T1000 (cell line): ENCODE measurements at regions not wholly inside any gene's neighbourhood (a gene's known extent, or its start where the extent isn't known, plus 50 kb on each side); places are given as distances from the start of the nearest gene placed in this dataset.
"Not testable (repeated sequence)": the region's sequence is repeated elsewhere in the genome, so short reads cannot be mapped to it uniquely, and the experiment has no call there.

Experiments
- DNase-seq: peaks from one replicate; lab custom pipeline; 2025; ENCODE audit warnings: mixed read lengths; lab: John Stamatoyannopoulos, UW

DNA sequence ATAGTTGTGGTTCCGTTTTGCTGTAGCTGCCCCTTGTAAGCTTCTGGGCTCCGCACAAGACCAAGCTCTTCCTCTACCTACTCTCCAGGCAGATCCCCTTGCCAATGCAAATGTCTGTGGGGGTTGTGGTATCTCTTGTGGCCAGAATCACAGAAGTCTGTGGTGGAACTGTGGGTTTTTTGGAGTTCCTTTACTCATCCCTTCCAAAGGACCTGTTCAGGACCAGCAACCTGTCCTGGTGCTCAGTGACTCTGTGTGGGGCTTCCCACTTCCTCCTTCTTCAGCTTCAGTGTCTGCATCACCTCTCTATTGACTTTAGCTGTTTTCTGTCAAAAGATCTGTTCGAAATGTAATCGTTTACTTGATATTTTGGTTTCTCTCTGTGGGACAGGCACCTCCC lies 441.3 kb upstream of the ADAMTSL1 start:
- DNase-seq = no peak

DNA sequence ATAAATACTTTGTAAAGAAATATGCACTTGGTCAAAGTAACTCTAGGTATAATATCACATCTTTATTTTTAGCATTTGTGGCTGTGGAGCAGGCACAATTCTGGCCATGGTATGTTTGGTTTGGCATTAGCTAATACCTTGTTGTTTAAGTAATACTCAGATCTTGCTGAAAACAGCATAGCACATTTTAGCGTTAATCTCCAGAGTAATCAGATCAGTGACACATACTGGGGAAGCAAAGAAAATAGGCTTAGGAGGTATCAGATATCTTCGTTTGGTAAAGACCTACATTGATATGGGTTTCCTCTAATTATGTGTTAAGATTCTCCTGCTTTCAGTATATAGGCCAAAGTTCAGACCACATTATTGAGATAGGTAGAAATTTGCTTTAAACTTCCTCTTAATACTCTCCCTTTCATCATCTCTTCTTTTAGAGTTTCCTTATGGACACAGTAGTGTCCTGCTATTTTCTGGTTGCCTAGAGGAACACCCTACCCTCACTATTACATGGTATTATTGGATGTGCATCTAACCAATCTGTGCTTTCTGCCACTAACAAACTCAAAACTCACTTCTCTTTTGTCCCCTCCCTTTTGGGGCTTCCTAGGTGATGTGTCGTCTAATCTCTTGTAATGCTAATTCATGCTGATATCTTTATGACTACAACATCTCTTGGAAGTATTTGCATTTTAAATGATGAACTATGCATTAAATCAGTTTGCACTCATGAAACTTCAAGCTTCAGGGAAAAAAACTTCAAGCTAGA lies 437.3 kb upstream of the ADAMTSL1 start:
- DNase-seq = no peak

DNA sequence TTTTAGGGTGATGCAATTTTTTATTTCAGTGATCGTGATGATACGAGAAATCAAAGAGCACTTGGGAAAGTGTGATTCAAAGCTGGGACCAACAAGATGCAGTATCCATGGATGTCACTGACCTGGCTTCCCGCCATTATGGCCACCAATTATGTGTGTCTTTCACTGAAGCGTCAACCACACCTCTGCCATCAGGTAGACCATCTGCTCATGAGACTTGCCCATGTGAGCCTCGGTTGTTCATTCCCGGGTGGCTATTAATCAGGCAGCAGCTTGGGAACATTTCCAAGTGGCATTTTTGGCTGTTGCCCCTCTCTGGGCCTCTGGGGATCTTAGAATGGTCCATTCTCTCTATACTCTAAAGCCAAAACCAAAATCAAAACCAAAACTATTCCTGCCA lies 436.0 kb upstream of the ADAMTSL1 start:
- no peak for DNase-seq

- no peak for DNase-seq
These were observed 433.6 kb upstream of the ADAMTSL1 start for GRCh38 chr9:18040327-18040726.

DNA sequence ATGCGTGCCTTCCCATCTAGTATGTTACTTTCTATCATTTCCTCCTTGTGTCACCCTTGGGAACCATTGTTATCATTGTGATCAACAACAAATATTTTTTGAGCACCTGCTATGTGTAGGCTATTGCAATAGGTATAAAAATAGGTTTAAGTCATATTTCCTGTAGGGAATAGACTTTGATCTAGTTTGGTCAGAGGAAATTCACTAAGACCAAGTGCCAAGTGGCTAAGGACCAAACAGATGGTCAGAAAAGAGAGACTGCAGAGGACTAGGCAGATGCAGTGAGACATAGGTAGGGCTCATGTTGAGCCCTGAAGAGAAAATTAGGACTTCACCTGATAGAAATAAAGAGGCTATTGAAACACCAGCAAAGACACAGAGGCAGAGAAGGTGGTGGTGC lies 430.0 kb upstream of the ADAMTSL1 start:
- DNase-seq = no peak

DNA sequence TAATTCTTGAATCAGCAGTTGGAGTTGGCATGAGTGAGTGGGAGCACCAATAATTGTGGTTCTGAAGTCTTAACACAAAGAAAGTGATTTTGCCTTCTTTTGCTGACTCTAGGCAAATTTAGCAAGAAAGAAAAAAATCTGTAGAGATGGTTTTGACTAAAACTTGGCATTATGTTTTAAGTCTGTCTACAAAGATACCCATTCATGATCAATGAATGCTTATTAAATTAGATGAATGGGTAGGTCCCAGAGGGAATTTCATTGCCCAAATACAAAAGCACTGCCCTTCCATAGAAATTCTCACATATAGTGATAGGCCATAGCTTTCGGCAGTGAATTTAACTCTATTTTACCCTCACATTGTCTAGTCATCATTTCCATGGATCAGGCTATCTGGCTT lies 428.6 kb upstream of the ADAMTSL1 start:
- no peak for DNase-seq

DNA sequence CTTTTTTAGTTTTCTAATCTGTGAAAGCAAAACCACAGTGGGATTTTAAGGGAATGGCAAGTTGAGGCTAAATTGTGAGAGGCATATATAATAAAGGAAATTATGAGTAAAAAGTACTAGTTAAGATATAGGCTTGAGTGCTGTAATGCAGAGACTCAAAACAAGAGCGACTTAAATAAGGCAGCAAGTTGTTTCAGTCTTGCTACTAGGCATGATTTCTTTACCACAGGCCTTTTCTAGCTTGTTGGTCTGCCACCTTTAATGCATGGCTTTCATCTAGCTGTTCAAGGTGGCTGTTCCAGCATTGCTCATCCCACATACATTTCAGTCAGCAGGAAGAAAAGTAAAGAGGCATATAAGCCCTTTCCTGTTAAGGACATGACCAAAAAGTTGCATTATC lies 427.9 kb upstream of the ADAMTSL1 start:
- DNase-seq = no peak

DNA sequence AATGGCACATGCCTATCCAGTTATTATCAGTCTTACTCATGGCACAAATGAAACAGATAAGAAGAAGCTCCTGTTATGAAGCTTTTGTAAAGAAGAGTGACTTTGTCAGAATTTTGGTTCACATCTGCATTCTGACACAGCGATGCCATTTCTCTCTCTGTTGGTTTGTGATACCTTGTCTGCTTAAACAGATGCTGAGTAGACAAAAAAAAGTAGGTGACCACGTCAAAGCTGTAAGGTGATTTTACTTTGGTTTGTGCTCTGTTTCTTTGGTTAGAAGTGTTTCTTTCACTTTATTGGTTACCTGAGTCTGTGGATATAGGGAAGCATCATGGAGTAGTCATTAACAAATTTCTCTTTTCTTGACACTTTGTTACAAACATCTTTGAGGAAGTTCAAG lies 422.3 kb upstream of the ADAMTSL1 start:
- DNase-seq = no peak

- no peak for DNase-seq
These were observed 421.9 kb upstream of the ADAMTSL1 start for GRCh38 chr9:18052060-18052459.

DNA sequence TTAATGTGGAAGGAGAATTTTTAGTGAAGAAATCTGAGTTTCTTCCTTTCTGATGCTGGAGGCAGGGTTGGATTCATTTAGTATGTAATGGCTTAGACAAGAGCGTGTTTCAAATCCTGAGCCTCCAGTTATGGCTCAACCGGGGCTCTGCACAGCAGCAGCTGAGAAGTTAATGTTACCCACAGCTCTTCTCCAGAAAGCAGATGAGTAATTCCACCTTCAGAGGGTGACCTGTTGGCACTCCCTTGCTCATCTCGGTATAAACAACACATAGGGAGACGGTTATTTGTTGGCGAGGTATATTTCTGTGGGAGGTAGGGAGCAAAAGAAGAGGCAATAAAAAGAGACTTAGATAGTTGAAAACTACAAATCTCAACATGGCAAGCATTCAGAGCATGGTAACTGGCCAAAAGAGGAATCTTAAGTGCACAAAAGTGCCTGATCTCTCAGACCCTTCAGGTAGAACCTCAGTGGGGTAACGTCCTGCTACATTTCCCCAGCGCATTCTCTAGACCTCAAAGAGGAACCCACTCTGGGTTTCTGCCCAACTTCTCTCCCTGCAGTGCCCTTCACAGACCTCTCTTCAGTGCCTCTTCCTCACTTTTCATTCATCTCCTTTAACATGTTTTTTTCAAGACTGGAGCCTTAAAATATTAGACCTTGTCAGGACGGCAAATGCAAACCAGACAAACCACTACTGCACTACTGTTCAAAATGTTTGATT lies 417.5 kb upstream of the ADAMTSL1 start:
- DNase-seq = no peak

GRCh38 chr9:18056993-18057369 lies 417.0 kb upstream of the ADAMTSL1 start:
- no peak for DNase-seq

DNA sequence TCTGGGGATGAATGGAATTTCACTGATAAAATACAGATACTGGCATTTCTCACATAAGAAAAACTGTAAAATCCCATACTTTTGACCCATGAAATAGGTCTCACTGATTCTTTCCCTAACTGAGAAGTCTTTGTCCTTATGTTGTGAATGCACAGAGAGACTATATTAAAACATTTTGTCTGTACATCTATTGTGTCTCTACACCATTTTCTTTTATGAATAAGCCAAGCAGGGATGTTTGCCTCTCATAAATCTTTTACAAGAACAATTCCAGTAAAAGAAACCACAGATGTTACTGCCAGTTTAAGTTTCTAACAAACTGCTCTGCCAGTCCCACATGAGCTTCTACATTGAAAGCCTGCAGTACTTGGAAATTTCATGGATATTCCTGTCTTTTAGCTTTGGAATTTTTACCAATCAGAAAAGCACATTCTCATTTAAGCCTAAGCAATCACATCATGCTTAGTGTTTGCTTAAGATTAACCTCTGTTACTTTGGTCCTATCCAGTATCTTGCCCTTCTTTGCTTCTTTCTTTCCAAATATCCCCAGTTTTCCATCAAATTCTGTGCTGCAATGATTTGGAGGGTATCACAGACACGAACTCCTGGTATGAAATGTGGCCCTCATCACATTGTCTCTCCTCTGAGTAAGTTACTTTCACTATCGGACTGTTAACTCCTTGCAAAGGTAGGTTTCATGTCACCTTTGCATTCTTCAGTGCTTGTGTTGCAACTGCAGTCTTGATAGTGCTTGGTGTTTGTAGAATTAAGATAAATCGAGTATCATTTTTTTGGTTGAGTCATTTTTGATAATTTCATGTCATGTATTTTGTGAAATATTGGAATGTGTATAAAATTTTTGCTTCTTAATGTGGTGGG lies 415.1 kb upstream of the ADAMTSL1 start:
- no peak for DNase-seq

GRCh38 chr9:18059447-18059846 lies 414.5 kb upstream of the ADAMTSL1 start:
- no peak for DNase-seq

GRCh38 chr9:18060269-18060934 lies 413.6 kb upstream of the ADAMTSL1 start:
- DNase-seq = no peak

GRCh38 chr9:18061332-18061731 lies 412.6 kb upstream of the ADAMTSL1 start:
- no peak for DNase-seq

DNA sequence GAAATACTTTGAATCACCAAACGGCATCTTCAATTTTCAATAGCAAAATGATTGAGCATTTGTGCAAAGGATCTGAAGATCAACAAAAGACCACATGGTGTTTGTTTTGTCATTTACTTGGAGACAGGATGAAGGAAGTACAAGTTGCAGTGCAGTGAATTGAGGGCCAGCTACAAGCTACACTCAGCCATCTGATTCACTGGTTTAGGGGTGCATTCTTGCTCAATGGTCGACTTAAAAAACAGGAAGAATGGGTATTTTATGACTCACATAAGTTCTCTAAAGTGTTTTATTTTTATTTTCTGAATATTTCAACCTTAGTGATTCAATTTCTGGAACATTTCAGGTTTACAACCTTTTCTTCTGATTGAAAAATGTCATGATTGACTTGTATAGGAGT lies 412.1 kb upstream of the ADAMTSL1 start:
- DNase-seq = no peak

DNA sequence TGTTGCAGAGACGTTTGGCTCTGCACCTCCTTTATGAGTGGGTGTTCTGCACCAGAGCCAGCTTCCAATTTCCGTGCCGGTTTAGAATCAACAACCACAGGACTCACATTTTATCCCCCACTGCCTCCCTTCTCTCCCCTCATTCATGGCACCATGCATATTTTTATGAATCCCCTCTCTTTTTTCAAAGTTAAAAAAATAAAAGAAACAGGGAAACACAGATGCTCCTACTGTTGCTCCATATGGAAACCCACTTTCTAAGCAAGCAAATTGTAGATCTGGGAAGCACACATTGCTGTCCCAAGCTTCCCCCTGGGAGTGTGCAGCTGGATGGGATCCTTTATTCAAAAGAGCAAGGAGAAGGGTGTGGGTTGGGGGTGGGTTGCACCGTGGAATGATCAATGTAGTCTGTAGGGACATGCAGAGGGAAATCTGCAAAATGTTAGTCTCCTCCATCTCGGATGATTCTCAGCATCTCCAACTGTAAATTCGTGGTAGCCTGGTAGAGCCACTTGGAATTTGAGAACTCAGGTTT lies 410.0 kb upstream of the ADAMTSL1 start:
- no peak for DNase-seq

DNA sequence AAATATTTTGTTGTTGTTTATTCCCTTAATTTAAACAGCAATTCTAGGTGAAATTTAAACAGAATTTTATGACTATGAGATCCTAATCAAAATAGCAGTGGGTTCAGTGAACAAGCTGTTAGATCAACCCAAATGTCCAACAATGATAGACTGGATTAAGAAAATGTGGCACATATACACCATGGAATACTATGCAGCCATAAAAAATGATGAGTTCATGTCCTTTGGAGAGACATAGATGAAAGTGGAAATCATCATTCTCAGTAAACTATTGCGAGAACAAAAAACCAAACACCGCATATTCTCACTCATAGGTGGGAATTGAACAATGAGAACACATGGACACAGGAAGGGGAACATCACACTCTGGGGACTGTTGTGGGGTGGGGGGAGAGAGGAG lies 407.3 kb upstream of the ADAMTSL1 start:
- DNase-seq = not testable (repeated sequence)

DNA sequence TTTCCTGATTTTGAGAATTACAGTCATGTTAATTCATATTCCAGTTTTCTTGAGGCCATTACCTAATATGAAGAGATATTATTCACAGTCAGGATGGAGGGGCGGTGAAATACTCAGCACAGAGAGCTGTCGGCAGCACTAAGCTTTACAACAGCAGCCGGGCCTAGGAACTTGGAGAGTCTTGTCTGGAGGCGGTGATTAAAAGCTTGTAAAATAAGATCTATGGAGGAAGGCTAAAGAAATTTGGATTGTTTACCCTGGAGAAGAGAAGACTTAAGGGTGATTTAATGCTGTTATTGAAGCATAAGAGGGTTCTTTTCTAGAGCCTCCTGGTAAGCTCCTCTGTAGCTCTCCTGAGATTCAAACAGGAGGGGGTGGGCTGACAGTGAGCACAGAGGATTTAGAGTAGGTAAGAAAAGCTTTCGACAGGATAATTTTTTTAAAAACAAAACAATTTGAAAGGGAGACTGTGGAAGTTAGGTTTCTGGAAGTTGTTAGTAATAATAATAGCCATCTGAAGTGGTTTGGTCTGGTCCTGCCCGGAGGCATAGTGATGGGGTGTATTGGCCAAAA lies 406.3 kb upstream of the ADAMTSL1 start:
- DNase-seq = no peak

- DNase-seq = no peak
These were observed 405.1 kb upstream of the ADAMTSL1 start for GRCh38 chr9:18068900-18069299.

DNA sequence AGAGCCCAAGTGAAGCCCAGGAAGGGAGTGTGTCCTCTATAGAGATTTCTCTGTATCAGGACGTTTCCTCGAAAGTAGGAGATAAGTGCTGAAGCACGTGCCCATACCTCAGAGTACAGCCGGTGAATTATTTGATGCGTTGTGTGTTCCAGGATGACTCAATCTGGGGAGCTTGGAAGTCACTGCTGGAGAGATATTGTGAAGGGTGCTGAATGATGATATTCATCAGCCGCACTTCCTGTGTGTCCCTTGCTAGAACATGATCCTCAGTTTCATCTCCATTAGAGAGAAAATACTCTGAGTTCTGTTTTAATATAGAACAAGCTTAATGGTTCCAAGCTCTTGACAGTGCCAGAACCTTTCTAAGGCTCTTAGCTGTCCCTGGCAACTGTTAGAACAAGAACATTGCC lies 402.3 kb upstream of the ADAMTSL1 start:
- no peak for DNase-seq

DNA sequence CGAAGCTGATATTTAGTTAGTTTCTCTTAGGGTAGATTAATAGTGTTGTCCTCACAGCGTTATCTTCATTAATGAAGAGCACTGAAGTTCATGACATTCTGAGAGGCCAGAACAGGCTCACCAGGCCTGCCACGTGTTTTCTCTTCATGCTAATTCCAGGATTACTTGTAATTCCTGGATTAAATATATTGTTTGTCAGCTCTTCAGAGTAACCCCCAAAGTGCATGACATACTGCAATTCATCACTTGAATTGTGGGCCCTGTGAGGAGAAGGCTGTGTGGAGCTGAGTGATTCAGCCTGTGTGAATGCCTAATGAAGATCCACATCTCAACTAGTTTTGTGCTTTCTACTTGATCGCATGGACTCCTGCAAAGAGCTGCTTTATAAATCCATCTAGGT lies 401.0 kb upstream of the ADAMTSL1 start:
- no peak for DNase-seq
